ENCODE measurements at regions not wholly inside any gene's neighbourhood (a gene's known extent, or its start where the extent isn't known, plus 50 kb on each side); places are given as distances from the start of the nearest gene placed in this dataset.

DNA sequence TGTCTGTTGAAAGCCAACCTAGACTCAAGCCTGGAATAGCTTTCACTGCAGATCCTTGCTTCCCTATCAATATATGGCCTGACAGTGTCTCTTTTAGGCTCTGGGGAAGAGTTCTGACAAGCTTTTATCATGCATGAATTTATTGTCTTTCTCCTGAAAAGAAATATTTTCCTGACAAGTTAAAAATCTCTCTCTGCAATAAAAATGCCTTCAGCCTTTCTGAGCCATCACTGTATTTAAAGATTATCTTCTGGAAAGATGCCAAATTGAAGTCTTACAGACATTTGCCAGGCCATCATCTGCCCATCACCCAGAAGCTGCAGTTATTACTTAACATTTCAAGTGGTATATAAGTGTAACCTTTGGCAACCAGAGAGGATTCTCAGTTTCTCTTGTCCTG is 88.1 kb upstream of the HTR1A start:
- DNase-seq (ENCODE audit: low read depth): no peak
- no peak overlapping the region for H3K4me3 ChIP-seq (ENCODE audit: low read length)
- TF ChIP-seq CTCF (IDR thresholded peaks at IDR 0.05; ENCODE audit: insufficient read depth, low read depth, low read length, missing control alignments): no peak

- TF ChIP-seq CTCF (IDR thresholded peaks at IDR 0.05; ENCODE audit: insufficient read depth, low read depth, low read length, missing control alignments): no peak
- DNase-seq (ENCODE audit: low read depth): peak; percentile 3
- no peak overlapping the region for H3K4me3 ChIP-seq (ENCODE audit: low read length)
Measured at GRCh38 chr5:64040490-64040889, 78.2 kb upstream of the HTR1A start.

DNA sequence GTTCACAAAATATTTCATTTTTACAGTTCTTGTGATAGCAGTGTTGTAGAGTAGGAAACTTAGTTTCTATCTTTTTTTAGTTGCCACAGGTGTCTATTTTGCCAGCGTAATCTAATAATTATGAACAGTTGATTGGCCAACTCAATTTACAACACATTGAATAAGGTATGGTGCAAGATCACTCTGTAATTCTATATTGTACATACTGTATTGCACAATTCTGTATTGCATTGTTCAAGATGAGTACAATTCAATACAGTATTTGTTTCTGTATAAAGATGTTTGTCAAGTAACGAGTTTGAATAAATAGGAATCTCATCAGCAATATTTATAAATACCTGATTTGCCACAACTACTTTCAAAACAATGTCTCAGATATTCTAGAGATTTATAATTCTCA is 64.2 kb upstream of the HTR1A start:
- DNase-seq (ENCODE audit: low read depth): peak; percentile 25
- no peak overlapping the region for H3K4me3 ChIP-seq (ENCODE audit: low read length)
- TF ChIP-seq CTCF (IDR thresholded peaks at IDR 0.05; ENCODE audit: insufficient read depth, low read depth, low read length, missing control alignments): no peak

GRCh38 chr5:64019746-64020145 is 57.5 kb upstream of the HTR1A start:
- TF ChIP-seq CTCF (IDR thresholded peaks at IDR 0.05; ENCODE audit: insufficient read depth, low read depth, low read length, missing control alignments): no peak
- no peak for DNase-seq (ENCODE audit: low read depth)
- no peak overlapping the region for H3K4me3 ChIP-seq (ENCODE audit: low read length)

- DNase-seq (ENCODE audit: low read depth): no peak
- TF ChIP-seq CTCF (IDR thresholded peaks at IDR 0.05; ENCODE audit: insufficient read depth, low read depth, low read length, missing control alignments): no peak
- no peak overlapping the region for H3K4me3 ChIP-seq (ENCODE audit: low read length)
Measured at GRCh38 chr5:64018966-64019365, 56.7 kb upstream of the HTR1A start.

DNA sequence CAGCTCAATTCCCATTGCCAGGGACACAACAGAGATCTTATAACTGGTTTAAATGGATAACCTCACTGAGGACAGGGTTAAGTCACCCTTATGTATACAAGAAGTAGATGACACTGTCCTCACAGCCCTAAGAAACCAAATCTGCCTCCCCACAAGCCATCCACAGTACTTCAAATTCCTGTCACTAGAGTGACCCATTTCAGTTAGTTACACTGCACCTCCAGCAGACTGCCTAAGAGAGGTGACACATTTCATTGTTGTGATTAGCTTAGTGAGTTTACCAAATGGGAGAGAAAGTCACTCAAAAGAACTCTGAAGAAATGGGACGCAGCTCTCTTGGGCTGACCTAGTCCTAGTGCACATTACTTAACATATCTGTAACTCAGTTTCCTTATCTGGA is 53.6 kb upstream of the HTR1A start:
- no peak for DNase-seq (ENCODE audit: low read depth)
- TF ChIP-seq CTCF (IDR thresholded peaks at IDR 0.05; ENCODE audit: insufficient read depth, low read depth, low read length, missing control alignments): no peak

More for the DNA sequence above, 53.6 kb upstream of the HTR1A start:
- H3K4me3 ChIP-seq (ENCODE audit: low read length): no peak overlapping the region

Data from epithelial cell of esophagus (primary cell).